ENCODE measurements at regions not wholly inside any gene's neighbourhood (a gene's known extent, or its start where the extent isn't known, plus 50 kb on each side); places are given as distances from the start of the nearest gene placed in this dataset.

DNA sequence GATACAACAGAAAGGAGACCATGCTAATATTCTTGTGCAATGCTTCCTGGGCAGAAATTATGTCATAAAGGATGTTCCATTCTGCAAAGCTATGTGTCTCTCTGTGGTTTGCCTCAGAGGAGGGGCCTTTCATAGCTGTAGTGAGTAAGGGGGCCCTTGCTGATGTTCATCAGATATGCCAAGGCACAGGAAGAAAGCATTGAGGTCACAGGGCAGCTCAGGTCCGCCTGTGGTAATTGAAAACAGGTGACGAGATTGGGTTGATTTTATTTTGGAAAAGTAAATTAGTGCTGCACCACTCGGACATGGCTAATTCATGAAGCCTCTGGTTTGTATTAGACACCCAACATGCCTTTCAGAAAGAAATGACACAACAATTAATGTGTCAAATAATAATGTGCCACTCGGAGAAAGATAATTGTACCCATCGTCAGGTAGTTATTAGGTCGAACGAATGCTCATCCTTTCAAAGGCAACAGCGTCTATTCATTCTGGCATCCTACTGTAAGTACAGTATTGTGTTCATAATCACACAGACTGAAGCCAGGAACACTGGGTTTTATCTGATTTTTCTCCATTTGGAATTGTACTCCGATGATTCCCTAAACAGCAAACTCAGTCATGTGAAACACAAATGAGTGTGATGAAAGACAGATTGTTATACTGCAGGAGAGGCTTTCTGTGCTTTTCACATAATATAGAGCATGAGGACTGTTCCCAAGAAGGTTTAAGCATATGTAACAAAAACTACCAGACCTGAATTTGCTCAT, 421.6 kb upstream of the KLF12 start (continued):
- TF ChIP-seq, protein P1, sequence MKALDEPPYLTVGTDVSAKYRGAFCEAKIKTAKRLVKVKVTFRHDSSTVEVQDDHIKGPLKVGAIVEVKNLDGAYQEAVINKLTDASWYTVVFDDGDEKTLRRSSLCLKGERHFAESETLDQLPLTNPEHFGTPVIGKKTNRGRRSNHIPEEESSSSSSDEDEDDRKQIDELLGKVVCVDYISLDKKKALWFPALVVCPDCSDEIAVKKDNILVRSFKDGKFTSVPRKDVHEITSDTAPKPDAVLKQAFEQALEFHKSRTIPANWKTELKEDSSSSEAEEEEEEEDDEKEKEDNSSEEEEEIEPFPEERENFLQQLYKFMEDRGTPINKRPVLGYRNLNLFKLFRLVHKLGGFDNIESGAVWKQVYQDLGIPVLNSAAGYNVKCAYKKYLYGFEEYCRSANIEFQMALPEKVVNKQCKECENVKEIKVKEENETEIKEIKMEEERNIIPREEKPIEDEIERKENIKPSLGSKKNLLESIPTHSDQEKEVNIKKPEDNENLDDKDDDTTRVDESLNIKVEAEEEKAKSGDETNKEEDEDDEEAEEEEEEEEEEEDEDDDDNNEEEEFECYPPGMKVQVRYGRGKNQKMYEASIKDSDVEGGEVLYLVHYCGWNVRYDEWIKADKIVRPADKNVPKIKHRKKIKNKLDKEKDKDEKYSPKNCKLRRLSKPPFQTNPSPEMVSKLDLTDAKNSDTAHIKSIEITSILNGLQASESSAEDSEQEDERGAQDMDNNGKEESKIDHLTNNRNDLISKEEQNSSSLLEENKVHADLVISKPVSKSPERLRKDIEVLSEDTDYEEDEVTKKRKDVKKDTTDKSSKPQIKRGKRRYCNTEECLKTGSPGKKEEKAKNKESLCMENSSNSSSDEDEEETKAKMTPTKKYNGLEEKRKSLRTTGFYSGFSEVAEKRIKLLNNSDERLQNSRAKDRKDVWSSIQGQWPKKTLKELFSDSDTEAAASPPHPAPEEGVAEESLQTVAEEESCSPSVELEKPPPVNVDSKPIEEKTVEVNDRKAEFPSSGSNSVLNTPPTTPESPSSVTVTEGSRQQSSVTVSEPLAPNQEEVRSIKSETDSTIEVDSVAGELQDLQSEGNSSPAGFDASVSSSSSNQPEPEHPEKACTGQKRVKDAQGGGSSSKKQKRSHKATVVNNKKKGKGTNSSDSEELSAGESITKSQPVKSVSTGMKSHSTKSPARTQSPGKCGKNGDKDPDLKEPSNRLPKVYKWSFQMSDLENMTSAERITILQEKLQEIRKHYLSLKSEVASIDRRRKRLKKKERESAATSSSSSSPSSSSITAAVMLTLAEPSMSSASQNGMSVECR (CRISPR knock-in tag; IDR thresholded peaks at IDR 0.05; ENCODE audit: borderline replicate concordance) = no peak
- TF ChIP-seq, protein P2, sequence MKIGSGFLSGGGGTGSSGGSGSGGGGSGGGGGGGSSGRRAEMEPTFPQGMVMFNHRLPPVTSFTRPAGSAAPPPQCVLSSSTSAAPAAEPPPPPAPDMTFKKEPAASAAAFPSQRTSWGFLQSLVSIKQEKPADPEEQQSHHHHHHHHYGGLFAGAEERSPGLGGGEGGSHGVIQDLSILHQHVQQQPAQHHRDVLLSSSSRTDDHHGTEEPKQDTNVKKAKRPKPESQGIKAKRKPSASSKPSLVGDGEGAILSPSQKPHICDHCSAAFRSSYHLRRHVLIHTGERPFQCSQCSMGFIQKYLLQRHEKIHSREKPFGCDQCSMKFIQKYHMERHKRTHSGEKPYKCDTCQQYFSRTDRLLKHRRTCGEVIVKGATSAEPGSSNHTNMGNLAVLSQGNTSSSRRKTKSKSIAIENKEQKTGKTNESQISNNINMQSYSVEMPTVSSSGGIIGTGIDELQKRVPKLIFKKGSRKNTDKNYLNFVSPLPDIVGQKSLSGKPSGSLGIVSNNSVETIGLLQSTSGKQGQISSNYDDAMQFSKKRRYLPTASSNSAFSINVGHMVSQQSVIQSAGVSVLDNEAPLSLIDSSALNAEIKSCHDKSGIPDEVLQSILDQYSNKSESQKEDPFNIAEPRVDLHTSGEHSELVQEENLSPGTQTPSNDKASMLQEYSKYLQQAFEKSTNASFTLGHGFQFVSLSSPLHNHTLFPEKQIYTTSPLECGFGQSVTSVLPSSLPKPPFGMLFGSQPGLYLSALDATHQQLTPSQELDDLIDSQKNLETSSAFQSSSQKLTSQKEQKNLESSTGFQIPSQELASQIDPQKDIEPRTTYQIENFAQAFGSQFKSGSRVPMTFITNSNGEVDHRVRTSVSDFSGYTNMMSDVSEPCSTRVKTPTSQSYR (CRISPR knock-in tag; IDR thresholded peaks at IDR 0.05) = no peak
- TF ChIP-seq ZNF263 (CRISPR knock-in tag; IDR thresholded peaks at IDR 0.05; ENCODE audit: low read depth) (no peak), SP1 (CRISPR knock-in tag; conservative IDR thresholded peaks at IDR 0.05) (no peak), RORB (CRISPR knock-in tag; IDR thresholded peaks at IDR 0.05) (no peak), JUN (CRISPR knock-in tag; IDR thresholded peaks at IDR 0.05) (no peak), GABPB1 (CRISPR knock-in tag; IDR thresholded peaks at IDR 0.05) (no peak), ZNF396 (CRISPR knock-in tag; IDR thresholded peaks at IDR 0.05; ENCODE audit: borderline replicate concordance) (no peak), NFATC4 (CRISPR knock-in tag; IDR thresholded peaks at IDR 0.05) (no peak)
- TF ChIP-seq, protein P3, sequence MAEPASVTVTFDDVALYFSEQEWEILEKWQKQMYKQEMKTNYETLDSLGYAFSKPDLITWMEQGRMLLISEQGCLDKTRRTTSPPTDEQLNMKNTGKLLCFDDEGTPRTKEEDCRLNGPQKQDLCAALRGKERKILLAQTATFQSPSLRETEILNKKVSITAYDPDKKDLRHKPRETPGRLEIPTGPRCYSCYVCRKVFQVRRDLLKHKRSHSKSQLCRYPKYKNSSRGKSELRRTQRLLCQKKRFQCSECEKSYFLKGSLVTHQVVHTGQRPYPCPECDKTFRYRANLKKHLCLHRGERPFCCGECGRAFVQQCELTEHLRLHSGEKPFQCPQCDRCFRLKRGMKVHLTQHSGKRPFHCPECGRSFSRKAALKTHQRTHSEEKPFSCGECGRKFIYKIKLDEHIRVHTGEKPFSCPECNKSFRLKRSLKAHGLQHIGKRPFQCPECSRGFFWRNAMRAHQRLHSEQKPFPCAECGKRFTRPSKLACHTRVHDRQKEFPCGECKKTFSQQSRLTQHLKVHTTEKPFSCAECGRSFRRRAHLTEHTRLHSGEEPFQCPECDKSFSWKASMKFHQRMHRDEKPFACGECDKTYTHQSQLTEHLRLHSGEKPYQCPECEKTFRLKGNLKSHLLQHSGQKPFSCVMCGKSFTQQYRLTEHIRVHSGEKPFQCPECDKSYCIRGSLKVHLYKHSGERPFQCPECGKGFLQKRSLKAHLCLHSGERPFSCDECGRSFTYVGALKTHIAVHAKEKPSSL (CRISPR knock-in tag; conservative IDR thresholded peaks at IDR 0.05) = no peak

DNA sequence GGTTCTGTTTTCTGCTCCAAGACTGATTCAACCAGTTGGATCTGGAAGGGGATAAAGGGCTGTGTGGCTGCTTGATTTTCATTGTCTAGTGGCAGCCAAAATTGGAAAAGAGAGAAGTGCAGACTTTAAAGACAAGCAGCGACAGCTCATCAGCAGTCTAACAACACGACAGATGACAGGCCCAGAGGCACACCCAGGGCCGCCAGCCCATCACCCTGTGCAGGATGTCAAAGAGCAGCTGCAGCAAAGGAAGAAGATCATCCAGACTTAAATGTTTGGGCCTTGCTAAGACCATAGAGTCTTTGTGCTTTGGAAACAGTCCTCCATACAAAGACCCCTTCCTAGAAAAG, 421.0 kb upstream of the KLF12 start:
- no peaks in the 10 kb centered on the region for H3K9me3 Mint-ChIP-seq
- no peak for DNase-seq (ENCODE audit: low spot score)
- no peak overlapping the region for H3K4me3 Mint-ChIP-seq
- no peak overlapping the region for H3K27ac Mint-ChIP-seq
- CTCF ChIA-PET = no interaction called here
- TF ChIP-seq FOXP1 (CRISPR knock-in tag; IDR thresholded peaks at IDR 0.05; ENCODE audit: borderline replicate concordance) (no peak), SP1 (CRISPR knock-in tag; conservative IDR thresholded peaks at IDR 0.05) (no peak), ZNF219 (CRISPR knock-in tag; IDR thresholded peaks at IDR 0.05; ENCODE audit: borderline replicate concordance) (no peak)
- peaks cover under 1% of the 10 kb centered on the region; the same call in 1 of the 2 replicates for H3K4me1 Mint-ChIP-seq
- no peaks in the 10 kb centered on the region for H3K27me3 Mint-ChIP-seq (ENCODE audit: low read depth)
- no peak for ATAC-seq
- no peaks in the 10 kb centered on the region for H3K36me3 Mint-ChIP-seq
- POLR2A ChIA-PET = no interaction called here

DNA sequence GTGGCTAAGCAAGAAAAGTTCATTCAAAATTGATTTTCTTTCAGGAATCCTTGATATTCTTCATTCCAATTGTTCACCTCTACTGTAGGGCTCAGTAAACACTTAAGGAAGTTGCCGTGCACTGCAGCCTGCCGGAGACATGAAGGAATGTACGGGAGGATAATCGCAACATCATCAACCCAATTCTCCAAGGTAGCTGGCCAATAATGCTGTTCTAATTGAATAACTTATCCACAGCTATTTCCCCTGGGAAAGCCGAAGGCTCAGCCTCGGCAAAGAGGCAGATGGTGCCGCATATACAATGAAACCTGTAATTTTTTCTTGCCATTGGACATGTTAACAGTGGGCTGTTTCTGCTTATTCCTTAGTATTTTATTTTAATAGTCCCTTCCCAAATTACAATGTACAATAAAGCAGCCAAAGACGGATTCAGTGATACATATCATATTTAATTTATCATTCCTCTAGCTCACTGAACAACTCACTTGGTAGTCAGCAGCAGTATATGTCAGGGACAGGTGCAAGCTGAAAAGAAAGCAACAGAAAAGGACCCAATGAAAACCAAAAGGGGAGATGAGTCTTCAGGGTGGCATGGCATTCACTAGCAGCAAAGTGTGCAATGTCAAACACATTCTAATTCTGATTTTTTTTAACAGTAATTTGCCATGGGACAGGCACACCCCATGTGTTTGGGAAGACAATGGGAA, 420.5 kb upstream of the KLF12 start:
- Mint-ChIP-seq H3K9me3 (no peaks in the 10 kb centered on the region), H3K27ac (no peak overlapping the region), H3K36me3 (no peaks in the 10 kb centered on the region), H3K4me1 (peaks cover 5% of the 10 kb centered on the region), H3K4me3 (no peak overlapping the region), H3K27me3 (ENCODE audit: low read depth) (no peaks in the 10 kb centered on the region)
- ATAC-seq = no peak
- no peak for DNase-seq (ENCODE audit: low spot score)
- POLR2A ChIA-PET = no interaction called here
- CTCF ChIA-PET = no interaction called here
- TF ChIP-seq, protein P4, sequence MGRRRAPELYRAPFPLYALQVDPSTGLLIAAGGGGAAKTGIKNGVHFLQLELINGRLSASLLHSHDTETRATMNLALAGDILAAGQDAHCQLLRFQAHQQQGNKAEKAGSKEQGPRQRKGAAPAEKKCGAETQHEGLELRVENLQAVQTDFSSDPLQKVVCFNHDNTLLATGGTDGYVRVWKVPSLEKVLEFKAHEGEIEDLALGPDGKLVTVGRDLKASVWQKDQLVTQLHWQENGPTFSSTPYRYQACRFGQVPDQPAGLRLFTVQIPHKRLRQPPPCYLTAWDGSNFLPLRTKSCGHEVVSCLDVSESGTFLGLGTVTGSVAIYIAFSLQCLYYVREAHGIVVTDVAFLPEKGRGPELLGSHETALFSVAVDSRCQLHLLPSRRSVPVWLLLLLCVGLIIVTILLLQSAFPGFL (CRISPR knock-in tag; IDR thresholded peaks at IDR 0.05; ENCODE audit: borderline replicate concordance) = no peak
- no peak for TF ChIP-seq JUN (CRISPR knock-in tag; IDR thresholded peaks at IDR 0.05)
- TF ChIP-seq, protein P3 (CRISPR knock-in tag; conservative IDR thresholded peaks at IDR 0.05) = no peak
- TF ChIP-seq ZNF671 (CRISPR knock-in tag; IDR thresholded peaks at IDR 0.05) = no peak

Measured in WTC11 (cell line).